ENCODE measurements at regions not wholly inside any gene's neighbourhood (a gene's known extent, or its start where the extent isn't known, plus 50 kb on each side); places are given as distances from the start of the nearest gene placed in this dataset.

- Mint-ChIP-seq H3K4me3 (no peak overlapping the region), H3K4me1 (peaks cover 13% of the 10 kb centered on the region), H3K9me3 (no peaks in the 10 kb centered on the region), H3K27me3 (ENCODE audit: low read depth) (no peaks in the 10 kb centered on the region), H3K36me3 (ENCODE audit: low read depth) (no peaks in the 10 kb centered on the region), H3K27ac (ENCODE audit: unreplicated experiment) (no peak overlapping the region)
- no peak for DNase-seq (ENCODE audit: low read depth, low spot score)
- TF ChIP-seq CTCF (conservative IDR thresholded peaks at IDR 0.05), result no peak
Observed at GRCh38 chr11:81368192-81368591, 1365.5 kb downstream of the FAM181B start.

- TF ChIP-seq CTCF (conservative IDR thresholded peaks at IDR 0.05), result no peak
- H3K4me3 Mint-ChIP-seq, result no peak overlapping the region
- H3K27ac Mint-ChIP-seq (ENCODE audit: unreplicated experiment), result no peak overlapping the region
- H3K27me3 Mint-ChIP-seq (ENCODE audit: low read depth), result no peaks in the 10 kb centered on the region
- no peaks in the 10 kb centered on the region for H3K36me3 Mint-ChIP-seq (ENCODE audit: low read depth)
- H3K4me1 Mint-ChIP-seq, result peaks cover 13% of the 10 kb centered on the region
- no peaks in the 10 kb centered on the region for H3K9me3 Mint-ChIP-seq
- DNase-seq (ENCODE audit: low read depth, low spot score), result no peak
Observed at GRCh38 chr11:81365496-81365895, 1368.2 kb downstream of the FAM181B start.

- H3K36me3 Mint-ChIP-seq (ENCODE audit: low read depth), result no peaks in the 10 kb centered on the region
- H3K9me3 Mint-ChIP-seq, result no peaks in the 10 kb centered on the region
- no peak for TF ChIP-seq CTCF (conservative IDR thresholded peaks at IDR 0.05)
- H3K4me1 Mint-ChIP-seq, result no peaks in the 10 kb centered on the region
- no peak overlapping the region for H3K4me3 Mint-ChIP-seq
- H3K27ac Mint-ChIP-seq (ENCODE audit: unreplicated experiment), result no peak overlapping the region
- DNase-seq (ENCODE audit: low read depth, low spot score), result no peak
- H3K27me3 Mint-ChIP-seq (ENCODE audit: low read depth), result no peaks in the 10 kb centered on the region
Observed at GRCh38 chr11:81359476-81359875, 1374.2 kb downstream of the FAM181B start.

GRCh38 chr11:81345609-81346008 is 1388.1 kb downstream of the FAM181B start:
- Mint-ChIP-seq H3K36me3 (ENCODE audit: low read depth) (no peaks in the 10 kb centered on the region), H3K27me3 (ENCODE audit: low read depth) (no peaks in the 10 kb centered on the region), H3K27ac (ENCODE audit: unreplicated experiment) (no peak overlapping the region), H3K4me1 (peaks cover 11% of the 10 kb centered on the region), H3K9me3 (no peaks in the 10 kb centered on the region), H3K4me3 (no peak overlapping the region)
- DNase-seq (ENCODE audit: low read depth, low spot score), result no peak
- TF ChIP-seq CTCF (conservative IDR thresholded peaks at IDR 0.05), result no peak

GRCh38 chr11:81342966-81343365 is 1390.7 kb downstream of the FAM181B start:
- H3K27me3 Mint-ChIP-seq (ENCODE audit: low read depth), result no peaks in the 10 kb centered on the region
- no peak overlapping the region for H3K4me3 Mint-ChIP-seq
- no peak for TF ChIP-seq CTCF (conservative IDR thresholded peaks at IDR 0.05)
- no peak for DNase-seq (ENCODE audit: low read depth, low spot score)
- H3K27ac Mint-ChIP-seq (ENCODE audit: unreplicated experiment), result peak overlapping the region; percentile 45
- no peaks in the 10 kb centered on the region for H3K36me3 Mint-ChIP-seq (ENCODE audit: low read depth)
- no peaks in the 10 kb centered on the region for H3K9me3 Mint-ChIP-seq
- H3K4me1 Mint-ChIP-seq, result peaks cover 11% of the 10 kb centered on the region

GRCh38 chr11:81340225-81340624 is 1393.4 kb downstream of the FAM181B start:
- no peak overlapping the region for H3K4me3 Mint-ChIP-seq
- no peak for DNase-seq (ENCODE audit: low read depth, low spot score)
- no peaks in the 10 kb centered on the region for H3K9me3 Mint-ChIP-seq
- H3K27ac Mint-ChIP-seq (ENCODE audit: unreplicated experiment), result no peak overlapping the region
- H3K36me3 Mint-ChIP-seq (ENCODE audit: low read depth), result no peaks in the 10 kb centered on the region
- H3K27me3 Mint-ChIP-seq (ENCODE audit: low read depth), result no peaks in the 10 kb centered on the region
- H3K4me1 Mint-ChIP-seq, result peaks cover 11% of the 10 kb centered on the region
- TF ChIP-seq CTCF (conservative IDR thresholded peaks at IDR 0.05), result no peak

Measured in neural crest cell (in vitro differentiated cells).